ENCODE measurements at regions not wholly inside any gene's neighbourhood (a gene's known extent, or its start where the extent isn't known, plus 50 kb on each side); places are given as distances from the start of the nearest gene placed in this dataset.
A peak's percentile ranks its signal among the peaks of the same experiment; 100 is the strongest.
"Not testable (repeated sequence)": the region's sequence is repeated elsewhere in the genome, so short reads cannot be mapped to it uniquely, and the experiment has no call there.

DNA sequence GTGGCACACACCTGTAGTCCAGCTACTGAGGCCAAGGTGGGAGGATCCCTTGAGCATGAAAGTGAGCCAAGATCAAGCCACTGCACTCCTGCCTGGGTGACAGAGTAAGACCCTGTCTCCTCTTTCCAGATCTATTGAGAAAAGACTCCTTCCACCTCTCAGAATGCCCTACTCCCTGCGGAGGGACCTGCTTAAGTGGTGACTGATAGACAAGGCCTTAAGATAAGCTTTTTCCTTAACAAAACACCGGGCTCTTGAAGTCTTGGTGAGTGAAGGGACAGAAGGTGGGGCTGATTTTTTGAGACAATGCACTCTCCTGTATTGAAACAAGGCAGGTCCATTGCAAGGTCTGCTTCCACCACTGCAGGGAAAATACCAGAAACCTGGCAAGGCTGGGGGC, 338.4 kb upstream of the FRG2C start:
- no peak for DNase-seq

DNA sequence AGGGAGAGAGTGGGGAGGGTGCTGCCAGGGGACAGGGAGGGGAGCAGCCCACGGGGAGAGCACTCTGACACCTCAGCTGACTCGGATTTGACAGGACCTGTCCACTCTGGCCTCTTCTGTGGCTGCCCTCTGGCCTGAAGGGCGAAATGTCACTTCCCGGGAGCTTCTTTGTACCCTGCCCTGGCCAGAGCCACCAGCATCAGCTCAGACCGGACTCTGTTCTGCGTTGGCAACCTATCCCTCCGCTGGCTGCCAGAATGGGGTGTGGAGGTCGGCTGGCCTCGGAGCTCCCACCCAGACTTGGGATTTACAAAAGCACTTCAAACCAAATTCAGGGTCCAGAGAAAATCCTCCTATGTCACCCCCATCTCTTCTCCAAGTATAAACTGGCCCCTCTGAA, 336.7 kb upstream of the FRG2C start:
- no peak for DNase-seq

DNA sequence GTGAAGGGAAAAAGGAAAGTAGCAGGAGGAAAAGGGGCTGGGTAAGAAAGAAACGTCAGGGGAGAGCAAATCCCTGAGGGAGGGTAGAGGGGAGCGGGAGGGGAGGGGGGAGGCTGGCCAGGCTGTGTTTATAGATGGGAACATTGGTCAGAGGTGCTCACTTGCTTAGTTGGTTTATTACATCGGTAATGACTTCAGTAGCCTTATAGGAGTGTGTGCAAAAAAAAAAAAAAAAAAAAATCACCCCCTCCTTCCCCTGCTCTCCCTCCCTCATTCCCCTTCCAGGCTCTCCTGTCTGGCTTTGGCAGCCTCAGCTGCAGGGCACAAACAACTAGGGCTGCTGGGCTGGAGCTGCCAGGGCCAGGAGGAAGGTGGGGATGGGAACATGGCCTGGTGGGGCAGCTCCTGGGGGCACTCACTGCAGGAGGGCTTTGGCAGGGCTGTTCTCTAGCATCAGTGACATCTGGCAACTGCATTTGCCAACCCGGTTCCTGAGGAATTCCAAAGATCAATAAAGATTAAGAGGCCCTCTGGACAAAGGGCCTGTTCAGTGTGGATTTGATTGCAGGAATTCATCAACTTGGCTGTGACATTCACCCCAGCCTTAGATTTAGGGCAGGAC, 334.5 kb upstream of the FRG2C start:
- peak; percentile 81 for DNase-seq

DNA sequence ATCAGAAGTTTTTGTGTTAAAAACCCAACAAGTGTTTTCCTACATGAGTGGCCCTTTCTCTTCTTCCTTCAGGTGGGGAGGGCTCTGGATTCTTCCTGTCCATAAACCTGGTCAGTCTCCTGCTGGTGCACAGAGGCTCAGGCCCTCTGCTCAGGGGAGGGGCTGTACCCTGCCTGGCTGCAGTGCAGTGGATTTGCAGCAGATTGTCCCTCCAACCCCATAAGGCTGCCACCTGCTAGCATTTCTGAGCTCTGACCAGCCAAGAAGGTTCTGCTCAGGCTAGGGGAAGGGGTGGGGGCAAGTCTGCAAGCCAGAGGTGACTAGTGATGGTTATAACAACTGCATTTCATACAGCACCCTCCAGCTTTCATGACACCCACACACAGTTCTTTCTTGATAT, 333.7 kb upstream of the FRG2C start:
- DNase-seq, result peak; percentile 73

DNA sequence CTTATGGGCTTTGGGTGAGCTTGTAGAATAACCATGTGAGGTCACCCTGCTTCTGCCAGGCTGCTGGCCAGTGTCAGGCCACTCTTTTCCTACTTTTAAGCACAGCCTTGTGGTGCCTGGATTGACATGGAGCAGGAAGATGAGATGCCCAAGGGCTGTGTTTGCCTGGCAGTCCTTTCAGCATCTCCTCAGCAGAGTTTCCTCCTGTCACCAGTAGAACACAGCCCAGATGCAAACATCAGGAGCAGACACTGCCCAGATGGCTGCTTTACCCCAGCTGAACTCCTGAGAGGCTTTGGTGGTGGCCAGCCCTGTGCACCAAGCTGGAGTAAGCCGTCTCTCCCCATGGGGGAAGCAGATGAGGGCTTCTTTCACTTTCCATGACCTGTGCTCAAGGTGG, 332.0 kb upstream of the FRG2C start:
- not testable (repeated sequence) for DNase-seq

DNA sequence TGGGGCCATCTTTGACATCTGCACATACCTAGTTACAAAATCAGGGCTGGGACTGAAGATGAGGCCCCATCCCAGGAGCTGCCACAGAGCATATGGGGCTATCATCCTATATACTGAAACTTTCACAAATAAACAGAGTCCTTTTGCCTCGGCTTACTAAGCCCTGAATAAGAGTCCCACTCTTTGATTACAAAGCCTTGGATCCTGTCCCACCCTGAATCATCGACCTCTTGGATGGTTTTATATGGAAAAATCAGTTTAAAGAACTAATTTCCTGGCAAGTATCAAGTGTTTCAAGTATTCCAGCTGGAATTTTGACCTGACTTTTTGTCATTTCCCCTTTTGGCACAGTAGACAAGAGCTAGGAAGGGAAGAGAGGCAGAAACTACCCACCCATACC, 331.3 kb upstream of the FRG2C start:
- DNase-seq, result no peak

DNA sequence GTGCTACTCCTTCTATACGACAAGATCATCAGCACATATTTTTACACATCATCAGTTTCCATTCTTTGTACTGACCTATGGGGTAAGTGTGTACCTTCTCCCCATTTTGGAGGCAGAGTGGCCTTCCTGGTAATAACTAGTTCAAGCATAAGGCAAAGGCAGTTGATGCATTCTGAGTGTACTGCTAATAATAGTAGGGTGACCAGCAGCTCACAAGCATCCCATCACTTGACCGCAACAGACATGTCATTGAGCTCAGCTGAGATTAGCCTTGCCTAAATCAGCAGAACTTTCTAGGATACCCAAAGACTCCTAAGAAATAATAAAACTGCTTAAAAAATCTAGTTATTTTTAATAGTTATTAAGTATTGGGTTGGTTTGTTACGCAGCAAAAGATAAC, 329.8 kb upstream of the FRG2C start:
- no peak for DNase-seq

DNA sequence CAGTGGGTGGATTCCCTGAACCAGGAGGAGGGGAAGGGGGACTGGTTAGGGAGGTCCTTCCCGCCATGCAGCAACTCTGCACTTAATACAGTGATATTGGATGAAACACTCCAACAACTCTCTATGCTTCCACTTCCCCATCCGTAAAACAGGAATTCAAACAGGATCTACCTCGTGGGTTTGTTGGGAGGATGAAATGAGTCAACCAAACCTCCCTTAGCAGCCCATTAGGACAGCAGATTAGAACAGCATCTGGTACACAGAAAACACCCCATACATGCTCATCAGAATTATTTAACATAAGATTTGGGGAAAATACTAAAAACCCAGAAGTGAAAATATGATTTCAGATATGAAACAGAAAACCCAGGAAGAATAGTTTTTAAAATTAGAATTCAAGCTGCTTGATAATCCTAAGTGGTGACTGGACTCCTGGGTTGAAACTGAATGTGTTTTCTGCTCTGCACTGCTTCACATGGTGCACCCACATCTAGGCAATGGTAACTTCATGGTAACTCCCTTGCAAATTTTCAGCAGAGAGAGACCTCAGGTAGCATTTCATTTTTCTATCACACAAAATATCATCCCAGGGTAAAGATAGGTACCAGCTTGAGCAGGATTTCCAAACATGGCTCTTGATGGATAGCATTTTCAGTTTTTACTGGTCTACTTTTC, 326.8 kb upstream of the FRG2C start:
- DNase-seq, result no peak

DNA sequence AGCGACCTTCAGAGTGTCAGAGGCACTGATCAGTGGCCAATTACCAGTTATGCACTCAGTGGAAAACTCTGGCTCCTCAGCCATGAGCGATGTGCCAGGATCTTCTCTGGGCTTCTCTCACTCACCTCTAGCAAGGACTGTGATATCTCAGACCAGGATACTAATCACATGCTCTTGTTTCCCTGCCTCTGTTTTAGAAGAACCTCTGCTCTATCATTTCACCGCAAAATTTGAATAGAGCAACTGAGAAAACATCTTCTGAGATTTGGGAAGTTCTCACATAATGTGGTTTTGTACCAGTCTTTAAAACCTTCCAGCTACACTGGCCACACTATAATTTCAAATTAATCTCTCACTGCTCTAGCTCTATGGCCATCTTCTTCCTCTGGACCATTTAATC, 325.8 kb upstream of the FRG2C start:
- DNase-seq, result no peak

DNA sequence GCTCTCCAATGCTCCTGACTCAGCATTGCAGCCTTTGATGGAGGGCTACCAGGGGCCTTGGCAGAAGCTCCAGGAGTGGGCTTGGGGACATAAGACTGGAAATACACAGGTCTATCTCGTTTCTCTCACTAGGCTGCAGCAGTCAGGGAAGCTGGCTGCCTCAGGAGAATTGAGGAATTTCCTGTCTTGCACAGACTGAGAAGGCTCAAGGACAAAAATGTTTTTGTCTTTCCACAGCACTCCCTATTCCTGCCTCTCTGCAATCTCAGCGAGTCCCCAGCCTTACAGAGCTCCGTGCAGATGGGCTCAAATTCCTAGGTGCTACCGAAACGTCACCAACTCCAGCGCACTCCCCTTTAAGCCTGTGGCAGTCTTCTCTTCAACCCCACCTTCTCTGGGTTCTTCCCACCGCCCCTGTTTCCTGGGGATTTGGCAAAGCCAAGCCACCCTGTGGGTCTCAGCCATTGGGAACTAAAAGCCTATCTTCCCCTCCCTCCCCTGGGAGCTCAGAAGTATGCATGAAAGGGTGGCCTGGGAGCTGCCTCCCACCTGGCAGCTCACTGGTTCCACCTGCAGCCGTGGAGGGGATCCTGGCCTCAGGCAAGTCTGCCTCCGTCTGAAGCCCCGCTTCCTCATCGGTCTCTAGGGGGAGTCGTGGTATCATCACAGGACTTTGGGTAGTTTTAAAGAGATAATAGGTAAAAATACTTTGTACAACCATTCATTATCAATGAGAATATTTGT, 322.6 kb upstream of the FRG2C start:
- no peak for DNase-seq

DNA sequence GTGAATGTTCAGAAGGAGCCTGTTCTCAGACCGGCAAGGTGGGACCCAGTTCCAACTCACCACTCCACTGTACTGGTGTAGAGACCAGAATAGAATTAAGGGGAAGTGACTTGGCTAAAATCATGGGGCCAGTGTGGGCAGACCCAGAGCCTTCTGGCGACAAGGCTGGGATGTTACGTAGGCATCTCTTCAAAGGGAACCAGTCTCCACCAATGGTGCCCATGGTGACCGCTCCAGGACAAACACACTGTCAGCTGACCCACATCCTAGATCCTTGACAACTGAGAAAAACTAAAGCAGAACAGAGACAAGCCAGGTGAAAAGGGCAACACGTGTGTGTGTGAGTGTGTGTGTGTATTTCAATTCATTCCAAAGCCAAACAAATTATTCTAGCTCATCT, 321.7 kb upstream of the FRG2C start:
- DNase-seq, result no peak

DNA sequence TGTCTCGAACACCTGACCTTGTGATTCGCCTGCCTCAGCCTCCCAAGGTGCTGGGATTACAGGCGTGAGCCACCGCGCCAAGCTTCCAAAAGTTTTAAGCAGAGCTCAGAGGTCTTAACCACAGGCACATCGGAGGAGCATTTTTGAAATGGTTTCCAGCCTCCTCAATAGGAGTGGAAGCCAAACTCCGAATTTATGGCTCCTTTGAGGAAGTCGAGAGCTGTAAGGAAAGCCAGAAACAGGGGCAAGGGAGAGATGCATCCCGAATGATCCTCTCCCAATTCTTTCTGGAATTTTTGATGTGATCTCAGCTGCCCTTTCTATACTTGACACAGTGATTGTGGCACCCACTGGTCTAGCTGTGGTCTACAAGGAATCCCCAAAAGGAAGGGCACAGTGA, 313.6 kb upstream of the FRG2C start:
- DNase-seq, result not testable (repeated sequence)

DNA sequence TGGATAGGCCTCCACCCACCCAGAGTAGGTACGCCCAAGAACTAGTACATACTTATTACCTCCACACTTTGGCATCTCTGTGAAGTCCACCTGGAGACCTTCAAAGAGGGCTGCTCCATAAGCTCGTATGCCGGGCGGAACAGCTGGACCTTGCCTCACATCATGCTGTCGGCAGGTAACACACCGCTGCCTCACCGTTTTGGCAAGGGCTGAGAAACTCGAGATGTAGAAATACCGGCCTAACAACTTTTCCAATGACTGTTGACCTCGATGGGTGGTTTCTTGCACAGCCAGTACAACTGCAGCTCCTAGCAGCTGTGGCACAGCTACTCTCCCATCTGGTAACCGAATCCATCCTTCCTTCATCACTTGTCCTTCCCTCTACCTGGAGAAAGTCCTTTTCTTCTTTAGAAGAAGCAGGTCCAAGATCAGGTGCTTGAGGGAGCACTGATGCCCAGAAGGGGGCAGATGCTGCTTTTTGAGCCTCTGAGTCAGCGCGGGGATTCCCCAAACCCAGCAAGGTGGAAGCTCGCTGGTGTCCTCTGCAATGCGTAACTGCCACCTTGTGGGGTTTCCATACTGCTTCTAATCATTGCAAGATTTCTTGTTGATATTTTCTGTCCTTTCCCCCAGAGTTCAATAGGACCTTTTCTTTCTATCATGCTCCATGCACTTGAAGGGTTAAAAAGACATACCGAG, 301.9 kb upstream of the FRG2C start:
- DNase-seq, result not testable (repeated sequence)

DNA sequence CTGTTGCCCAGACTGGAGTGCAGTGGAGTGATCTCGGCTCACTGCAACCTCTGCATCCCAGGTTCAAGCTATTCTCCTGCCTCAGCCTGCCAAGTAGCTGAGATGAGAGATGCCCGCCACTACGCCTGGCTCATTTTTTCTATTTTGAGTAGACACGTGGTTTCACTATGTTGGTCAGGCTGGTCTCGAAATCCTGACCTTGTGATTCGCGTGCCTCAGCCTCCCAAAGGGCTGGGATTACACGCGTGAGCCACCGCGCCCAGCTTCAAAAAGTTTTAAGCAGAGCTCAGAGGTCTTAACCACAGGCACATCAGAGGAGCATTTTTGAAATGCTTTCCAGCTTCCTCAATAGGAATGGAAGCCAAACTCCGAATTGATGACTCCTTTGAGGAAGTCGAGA, 291.2 kb upstream of the FRG2C start:
- DNase-seq, result not testable (repeated sequence)

DNA sequence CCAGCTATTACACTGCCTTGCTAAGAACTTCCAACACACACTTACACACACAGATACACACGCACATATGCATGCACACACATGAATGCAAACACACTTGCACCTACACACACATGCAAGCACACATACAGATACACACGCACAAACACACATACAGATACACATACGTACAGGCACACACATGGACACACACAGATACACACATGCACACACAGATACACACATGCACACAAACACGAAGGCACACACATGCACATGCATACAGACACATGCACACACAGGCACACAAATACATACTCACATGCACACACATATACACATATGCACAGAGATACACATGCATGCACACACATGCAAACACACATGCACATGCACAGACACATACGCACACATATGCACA, 284.3 kb upstream of the FRG2C start:
- not testable (repeated sequence) for DNase-seq

DNA sequence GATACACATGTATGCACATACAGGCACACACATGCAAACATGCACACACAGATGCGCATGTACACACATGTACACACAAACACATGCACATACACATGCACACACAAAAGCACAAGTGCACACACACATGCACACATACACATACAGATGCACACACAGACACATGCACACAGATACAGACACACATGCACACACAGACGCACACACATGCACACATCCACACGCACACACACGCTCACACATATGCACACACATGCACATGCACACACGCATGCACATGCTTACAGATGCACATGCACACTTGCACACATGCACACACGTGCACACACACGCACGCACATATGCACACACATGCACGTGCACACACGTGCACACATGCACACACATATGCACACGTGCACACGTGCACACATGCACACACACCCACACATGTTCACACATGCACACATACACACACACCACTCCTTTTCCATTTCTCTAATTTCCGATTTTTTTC, 283.8 kb upstream of the FRG2C start:
- no peak for DNase-seq

DNA sequence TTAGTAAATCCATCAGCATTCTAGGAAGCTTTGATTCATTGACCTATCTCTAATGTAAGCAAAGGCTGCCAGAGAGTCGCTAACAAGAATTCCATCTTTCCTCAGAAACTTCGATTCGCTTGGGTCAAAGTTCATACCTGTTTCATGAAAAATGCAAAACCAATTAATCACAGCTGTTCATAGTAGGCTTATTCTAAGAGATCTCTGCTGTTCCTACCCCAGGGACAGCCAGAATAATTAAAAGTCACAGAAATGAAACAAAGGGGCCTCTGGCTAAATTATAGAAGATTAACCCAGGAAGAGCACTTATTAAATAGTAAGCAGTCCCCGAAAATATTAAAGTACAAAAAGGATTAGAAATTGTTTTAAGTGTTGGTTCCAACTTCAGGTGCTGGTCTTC, 280.1 kb upstream of the FRG2C start:
- DNase-seq, result not testable (repeated sequence)

DNA sequence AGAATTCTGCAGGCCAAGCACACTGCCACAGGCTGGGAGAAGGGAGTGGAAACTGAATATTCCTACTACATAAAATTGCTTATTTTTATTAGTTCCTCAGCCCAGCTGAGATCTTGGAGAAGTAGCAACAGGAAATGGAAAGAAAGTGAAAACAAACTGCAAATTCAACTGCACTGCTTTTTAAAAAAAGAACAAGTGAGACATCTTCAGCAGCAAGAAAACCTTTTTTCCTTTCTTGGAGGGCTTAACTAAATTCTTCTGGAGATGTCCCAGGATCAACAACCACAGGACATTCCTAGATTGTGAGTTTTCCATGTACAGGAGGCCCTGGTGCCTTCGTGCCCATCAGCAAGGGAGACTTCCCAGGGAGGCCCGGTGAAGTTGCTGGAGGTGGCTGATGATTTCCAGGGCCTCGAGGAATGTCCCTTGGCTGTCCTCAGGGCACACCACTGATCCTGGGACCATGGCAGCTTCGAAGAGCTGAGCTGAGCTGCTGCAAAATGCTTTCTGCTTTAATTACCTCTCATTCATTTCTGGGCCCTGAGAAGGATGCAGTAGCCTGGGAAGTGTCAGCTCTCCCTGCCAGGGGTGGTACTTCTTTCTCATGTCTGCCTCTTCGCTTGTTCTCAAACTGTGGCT, 275.5 kb upstream of the FRG2C start:
- DNase-seq, result not testable (repeated sequence)

DNA sequence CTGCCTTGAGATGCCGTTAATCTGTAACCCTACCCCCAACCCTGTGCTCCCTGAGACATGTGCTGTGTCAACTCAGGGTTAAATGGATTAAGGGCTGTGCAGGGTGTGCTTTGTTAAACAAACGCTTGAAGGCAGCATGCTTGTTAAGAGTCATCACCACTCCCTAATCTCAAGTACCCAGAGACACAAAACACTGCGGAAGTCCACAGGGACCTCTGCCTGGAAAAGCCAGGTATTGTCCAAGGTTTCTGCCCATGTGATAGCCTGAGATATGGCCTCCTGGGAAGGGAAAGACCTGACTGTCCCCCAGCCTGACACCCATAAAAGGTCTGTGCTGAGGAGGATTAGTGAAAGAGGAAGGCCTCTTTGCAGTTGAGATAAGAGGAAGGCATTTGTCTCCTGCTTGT, 270.8 kb upstream of the FRG2C start:
- DNase-seq, result not testable (repeated sequence)

DNA sequence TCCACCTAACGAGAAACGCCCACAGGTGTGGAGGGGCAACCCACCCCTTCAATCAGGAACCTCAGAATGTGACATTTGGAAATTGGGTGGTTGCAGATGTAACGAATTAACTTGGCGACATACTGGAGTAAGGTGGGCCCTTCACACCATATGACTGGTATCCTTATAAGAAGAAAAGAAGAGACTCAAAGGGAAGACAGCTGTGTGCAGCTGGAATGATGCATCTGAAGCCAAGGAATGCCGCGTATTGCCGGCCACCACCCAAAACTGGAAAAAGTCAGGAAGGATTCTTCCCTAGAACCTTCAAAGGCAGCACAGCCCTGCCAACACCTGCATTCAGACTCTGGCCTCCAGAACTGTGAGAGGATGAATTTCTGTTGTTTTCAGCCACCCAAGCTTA, 270.0 kb upstream of the FRG2C start:
- DNase-seq, result not testable (repeated sequence)

DNA sequence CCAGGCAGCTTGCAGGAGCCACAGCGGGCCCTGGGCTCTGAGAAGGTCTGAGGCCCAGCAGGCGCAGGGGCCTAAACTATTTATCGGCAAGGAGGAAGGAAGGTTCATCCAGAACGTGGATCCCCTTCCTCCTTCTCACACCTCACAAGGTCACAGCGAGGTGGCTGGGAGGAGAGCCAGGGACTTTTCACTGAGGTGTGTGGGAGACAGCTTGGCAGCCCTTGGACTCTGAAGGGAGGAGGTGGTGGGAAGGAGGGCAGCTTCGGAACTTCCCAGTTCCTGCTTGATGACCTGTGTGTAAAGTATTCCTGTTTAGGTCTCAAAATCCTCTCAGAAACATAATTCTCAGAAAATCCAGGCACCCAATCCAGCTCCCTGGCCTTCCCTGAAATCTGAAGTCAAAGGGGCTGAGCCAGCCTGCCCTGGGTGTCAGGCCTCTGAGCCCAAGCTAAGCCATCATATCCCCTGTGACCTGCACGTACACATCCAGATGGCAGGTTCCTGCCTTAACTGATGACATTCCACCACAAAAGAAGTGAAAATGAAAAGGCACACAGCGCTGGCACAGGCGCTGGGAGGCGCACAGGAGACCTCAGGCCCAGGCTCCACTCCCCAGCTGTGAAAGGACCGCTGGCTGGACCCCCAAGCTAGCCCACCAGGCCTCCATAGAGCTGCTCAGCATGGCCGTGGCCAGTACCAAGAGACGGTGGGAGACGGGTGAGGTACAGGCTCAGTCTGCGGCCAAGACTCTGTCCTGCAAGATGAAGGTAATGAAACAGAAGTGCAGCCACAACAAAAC, 269.4 kb upstream of the FRG2C start:
- not testable (repeated sequence) for DNase-seq

All from NCI-H82 (cell line).